ENCODE measurements at regions not wholly inside any gene's neighbourhood (a gene's known extent, or its start where the extent isn't known, plus 50 kb on each side); places are given as distances from the start of the nearest gene placed in this dataset.
"Not testable (repeated sequence)": the region's sequence is repeated elsewhere in the genome, so short reads cannot be mapped to it uniquely, and the experiment has no call there.

- no peaks in the 10 kb centered on the region for H3K9me3 Mint-ChIP-seq
- no peak overlapping the region for H3K27ac Mint-ChIP-seq
- no peaks in the 10 kb centered on the region for H3K36me3 Mint-ChIP-seq
- H3K4me1 Mint-ChIP-seq, result no peaks in the 10 kb centered on the region
- no peaks in the 10 kb centered on the region for H3K27me3 Mint-ChIP-seq
- DNase-seq (ENCODE audit: low spot score in 2 of 2) (no peak), ATAC-seq (ENCODE audit: low read depth) (no peak)
- no peak overlapping the region for H3K4me3 Mint-ChIP-seq
These were observed 167.1 kb upstream of the NECTIN3 start for GRCh38 chr3:110904520-110904890.

- H3K36me3 Mint-ChIP-seq, result no peaks in the 10 kb centered on the region
- DNase-seq (ENCODE audit: low spot score in 2 of 2) (no peak), ATAC-seq (ENCODE audit: low read depth) (no peak)
- no peaks in the 10 kb centered on the region for H3K4me1 Mint-ChIP-seq
- H3K4me3 Mint-ChIP-seq, result no peak overlapping the region
- no peaks in the 10 kb centered on the region for H3K27me3 Mint-ChIP-seq
- H3K27ac Mint-ChIP-seq, result no peak overlapping the region
- H3K9me3 Mint-ChIP-seq, result no peaks in the 10 kb centered on the region
These were observed 166.5 kb upstream of the NECTIN3 start for GRCh38 chr3:110905121-110905520.

GRCh38 chr3:110909839-110910238 is 161.8 kb upstream of the NECTIN3 start:
- Mint-ChIP-seq H3K36me3 (no peaks in the 10 kb centered on the region), H3K4me1 (no peaks in the 10 kb centered on the region), H3K27ac (no peak overlapping the region), H3K27me3 (no peaks in the 10 kb centered on the region), H3K4me3 (no peak overlapping the region), H3K9me3 (no peaks in the 10 kb centered on the region)
- ATAC-seq (ENCODE audit: low read depth) (no peak), DNase-seq (ENCODE audit: low spot score in 2 of 2) (no peak)

GRCh38 chr3:110910346-110910955 is 161.2 kb upstream of the NECTIN3 start:
- H3K27me3 Mint-ChIP-seq, result no peaks in the 10 kb centered on the region

GRCh38 chr3:110918963-110919362 is 152.7 kb upstream of the NECTIN3 start:
- peaks cover 1% of the 10 kb centered on the region for H3K9me3 Mint-ChIP-seq
- no peaks in the 10 kb centered on the region for H3K4me1 Mint-ChIP-seq
- H3K27me3 Mint-ChIP-seq, result no peaks in the 10 kb centered on the region
- no peak for DNase-seq (ENCODE audit: low spot score in 2 of 2)
- no peak overlapping the region for H3K27ac Mint-ChIP-seq
- ATAC-seq (ENCODE audit: low read depth), result no peak
- H3K36me3 Mint-ChIP-seq, result no peaks in the 10 kb centered on the region
- H3K4me3 Mint-ChIP-seq, result no peak overlapping the region

More at GRCh38 chr3:110910346-110910955, 161.2 kb upstream of the NECTIN3 start:
- ATAC-seq (ENCODE audit: low read depth) (no peak), DNase-seq (ENCODE audit: low spot score in 2 of 2) (no peak)
- H3K9me3 Mint-ChIP-seq, result no peaks in the 10 kb centered on the region
- H3K4me3 Mint-ChIP-seq, result no peak overlapping the region
- no peaks in the 10 kb centered on the region for H3K36me3 Mint-ChIP-seq
- H3K27ac Mint-ChIP-seq, result no peak overlapping the region
- H3K4me1 Mint-ChIP-seq, result no peaks in the 10 kb centered on the region

- Mint-ChIP-seq H3K36me3 (no peaks in the 10 kb centered on the region), H3K27me3 (no peaks in the 10 kb centered on the region)
These were observed 145.8 kb upstream of the NECTIN3 start for GRCh38 chr3:110925798-110926197.

GRCh38 chr3:110928016-110928662 is 143.5 kb upstream of the NECTIN3 start:
- no peak for ATAC-seq (ENCODE audit: low read depth)
- no peaks in the 10 kb centered on the region for H3K27me3 Mint-ChIP-seq
- H3K4me1 Mint-ChIP-seq, result no peaks in the 10 kb centered on the region
- no peak for DNase-seq (ENCODE audit: low spot score in 2 of 2)
- no peak overlapping the region for H3K27ac Mint-ChIP-seq
- H3K9me3 Mint-ChIP-seq, result no peaks in the 10 kb centered on the region
- H3K36me3 Mint-ChIP-seq, result no peaks in the 10 kb centered on the region
- H3K4me3 Mint-ChIP-seq, result no peak overlapping the region

More at GRCh38 chr3:110925798-110926197, 145.8 kb upstream of the NECTIN3 start:
- ATAC-seq (ENCODE audit: low read depth) (no peak), DNase-seq (ENCODE audit: low spot score in 2 of 2) (no peak)
- no peak overlapping the region for H3K4me3 Mint-ChIP-seq
- H3K27ac Mint-ChIP-seq, result no peak overlapping the region
- H3K4me1 Mint-ChIP-seq, result no peaks in the 10 kb centered on the region
- H3K9me3 Mint-ChIP-seq, result no peaks in the 10 kb centered on the region

GRCh38 chr3:110929816-110930215 is 141.8 kb upstream of the NECTIN3 start:
- no peaks in the 10 kb centered on the region for H3K27me3 Mint-ChIP-seq
- H3K36me3 Mint-ChIP-seq, result no peaks in the 10 kb centered on the region
- peaks cover under 1% of the 10 kb centered on the region for H3K9me3 Mint-ChIP-seq
- no peaks in the 10 kb centered on the region for H3K4me1 Mint-ChIP-seq
- H3K27ac Mint-ChIP-seq, result no peak overlapping the region
- no peak overlapping the region for H3K4me3 Mint-ChIP-seq
- no peak for DNase-seq (ENCODE audit: low spot score in 2 of 2)
- no peak for ATAC-seq (ENCODE audit: low read depth)

- H3K4me3 Mint-ChIP-seq, result no peak overlapping the region
- H3K9me3 Mint-ChIP-seq, result peaks cover 2% of the 10 kb centered on the region
- DNase-seq (ENCODE audit: low spot score in 2 of 2), result no peak
These were observed 139.0 kb upstream of the NECTIN3 start for GRCh38 chr3:110932567-110932966.

GRCh38 chr3:110933821-110934426 is 137.7 kb upstream of the NECTIN3 start:
- Mint-ChIP-seq H3K36me3 (no peaks in the 10 kb centered on the region), H3K4me3 (no peak overlapping the region), H3K9me3 (peaks cover 2% of the 10 kb centered on the region), H3K27ac (no peak overlapping the region), H3K4me1 (no peaks in the 10 kb centered on the region), H3K27me3 (no peaks in the 10 kb centered on the region)
- no peak for ATAC-seq (ENCODE audit: low read depth)
- DNase-seq (ENCODE audit: low spot score in 2 of 2), result no peak

More at GRCh38 chr3:110932567-110932966, 139.0 kb upstream of the NECTIN3 start:
- H3K27ac Mint-ChIP-seq, result no peak overlapping the region
- no peaks in the 10 kb centered on the region for H3K27me3 Mint-ChIP-seq
- H3K36me3 Mint-ChIP-seq, result no peaks in the 10 kb centered on the region
- H3K4me1 Mint-ChIP-seq, result no peaks in the 10 kb centered on the region
- ATAC-seq (ENCODE audit: low read depth), result no peak

- H3K4me1 Mint-ChIP-seq, result no peaks in the 10 kb centered on the region
- DNase-seq (ENCODE audit: low spot score in 2 of 2) (no peak), ATAC-seq (ENCODE audit: low read depth) (no peak)
- no peak overlapping the region for H3K4me3 Mint-ChIP-seq
- no peaks in the 10 kb centered on the region for H3K27me3 Mint-ChIP-seq
- H3K27ac Mint-ChIP-seq, result no peak overlapping the region
- peaks cover 5% of the 10 kb centered on the region for H3K9me3 Mint-ChIP-seq
- H3K36me3 Mint-ChIP-seq, result no peaks in the 10 kb centered on the region
These were observed 133.0 kb upstream of the NECTIN3 start for GRCh38 chr3:110938629-110939028.

- no peak overlapping the region for H3K4me3 Mint-ChIP-seq
- no peak for ATAC-seq (ENCODE audit: low read depth)
- no peak for DNase-seq (ENCODE audit: low spot score in 2 of 2)
- no peaks in the 10 kb centered on the region for H3K27me3 Mint-ChIP-seq
- no peak overlapping the region for H3K27ac Mint-ChIP-seq
- H3K4me1 Mint-ChIP-seq, result no peaks in the 10 kb centered on the region
- peaks cover 4% of the 10 kb centered on the region for H3K9me3 Mint-ChIP-seq
- H3K36me3 Mint-ChIP-seq, result no peaks in the 10 kb centered on the region
These were observed 131.6 kb upstream of the NECTIN3 start for GRCh38 chr3:110940055-110940454.

GRCh38 chr3:110944782-110945181 is 126.8 kb upstream of the NECTIN3 start:
- Mint-ChIP-seq H3K27ac (no peak overlapping the region), H3K4me1 (no peaks in the 10 kb centered on the region), H3K36me3 (no peaks in the 10 kb centered on the region), H3K9me3 (peaks cover 28% of the 10 kb centered on the region), H3K27me3 (no peaks in the 10 kb centered on the region), H3K4me3 (no peak overlapping the region)
- DNase-seq (ENCODE audit: low spot score in 2 of 2), result no peak
- ATAC-seq (ENCODE audit: low read depth), result no peak

GRCh38 chr3:110946810-110947209 is 124.8 kb upstream of the NECTIN3 start:
- Mint-ChIP-seq H3K27ac (no peak overlapping the region), H3K4me1 (no peaks in the 10 kb centered on the region), H3K36me3 (no peaks in the 10 kb centered on the region), H3K4me3 (no peak overlapping the region), H3K9me3 (peaks cover 28% of the 10 kb centered on the region), H3K27me3 (no peaks in the 10 kb centered on the region)
- ATAC-seq (ENCODE audit: low read depth), result no peak
- no peak for DNase-seq (ENCODE audit: low spot score in 2 of 2)

- H3K27me3 Mint-ChIP-seq; DNase-seq (ENCODE audit: low spot score in 2 of 2); H3K4me3 Mint-ChIP-seq; H3K4me1 Mint-ChIP-seq; ATAC-seq (ENCODE audit: low read depth); H3K27ac Mint-ChIP-seq; H3K36me3 Mint-ChIP-seq: not testable (repeated sequence)
- peaks cover 27% of the 10 kb centered on the region for H3K9me3 Mint-ChIP-seq
These were observed 122.4 kb upstream of the NECTIN3 start for GRCh38 chr3:110949194-110949593.
